GM12864 (cell line): ENCODE measurements at regions not wholly inside any gene's neighbourhood (a gene's known extent, or its start where the extent isn't known, plus 50 kb on each side); places are given as distances from the start of the nearest gene placed in this dataset.

Experiments
- DNase-seq: peaks from one replicate; pipeline ENCODE4 v3.0.0-alpha.2; 2011; ENCODE audit warnings: low read depth
- H3K4me3 ChIP-seq: 2 replicates; pipeline ENCODE4 v1.5.1; 2011; ENCODE audit warnings: mild to moderate bottlenecking, low read depth, low read length, control low read depth
- CTCF ChIP-seq: IDR thresholded peaks from 2 replicates; pipeline ENCODE4 v1.5.1; 2011; ENCODE audit warnings: low read depth, mild to moderate bottlenecking, moderate library complexity, low read length, control low read depth, inconsistent platforms; ENCODE audit errors: missing control alignments

GRCh38 chr5:6937677-6938076 lies 224.4 kb downstream of the TENT4A start:
- TF ChIP-seq CTCF, result no peak
- H3K4me3 ChIP-seq, result no peak overlapping the region
- DNase-seq, result no peak

DNA sequence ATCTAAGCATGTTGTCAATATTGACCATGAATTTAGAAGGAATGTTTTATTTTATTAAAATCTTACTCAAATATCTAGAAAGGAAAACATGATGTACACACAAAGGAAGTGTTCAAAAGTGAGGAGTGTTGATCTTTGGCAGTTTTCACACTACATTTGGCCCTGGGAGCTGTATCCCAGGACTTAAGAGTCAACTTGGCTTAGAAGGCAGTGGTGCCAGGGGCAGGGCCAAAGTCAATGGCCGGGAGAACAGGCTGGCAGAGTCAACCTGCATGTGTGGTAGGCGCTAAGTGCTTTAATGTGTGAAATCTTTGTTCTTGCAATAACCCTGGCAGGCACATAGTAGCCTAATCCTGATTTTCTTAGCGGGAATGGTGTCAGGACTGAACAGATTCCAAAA lies 228.4 kb downstream of the TENT4A start:
- no peak for DNase-seq
- no peak for TF ChIP-seq CTCF
- no peak overlapping the region for H3K4me3 ChIP-seq

DNA sequence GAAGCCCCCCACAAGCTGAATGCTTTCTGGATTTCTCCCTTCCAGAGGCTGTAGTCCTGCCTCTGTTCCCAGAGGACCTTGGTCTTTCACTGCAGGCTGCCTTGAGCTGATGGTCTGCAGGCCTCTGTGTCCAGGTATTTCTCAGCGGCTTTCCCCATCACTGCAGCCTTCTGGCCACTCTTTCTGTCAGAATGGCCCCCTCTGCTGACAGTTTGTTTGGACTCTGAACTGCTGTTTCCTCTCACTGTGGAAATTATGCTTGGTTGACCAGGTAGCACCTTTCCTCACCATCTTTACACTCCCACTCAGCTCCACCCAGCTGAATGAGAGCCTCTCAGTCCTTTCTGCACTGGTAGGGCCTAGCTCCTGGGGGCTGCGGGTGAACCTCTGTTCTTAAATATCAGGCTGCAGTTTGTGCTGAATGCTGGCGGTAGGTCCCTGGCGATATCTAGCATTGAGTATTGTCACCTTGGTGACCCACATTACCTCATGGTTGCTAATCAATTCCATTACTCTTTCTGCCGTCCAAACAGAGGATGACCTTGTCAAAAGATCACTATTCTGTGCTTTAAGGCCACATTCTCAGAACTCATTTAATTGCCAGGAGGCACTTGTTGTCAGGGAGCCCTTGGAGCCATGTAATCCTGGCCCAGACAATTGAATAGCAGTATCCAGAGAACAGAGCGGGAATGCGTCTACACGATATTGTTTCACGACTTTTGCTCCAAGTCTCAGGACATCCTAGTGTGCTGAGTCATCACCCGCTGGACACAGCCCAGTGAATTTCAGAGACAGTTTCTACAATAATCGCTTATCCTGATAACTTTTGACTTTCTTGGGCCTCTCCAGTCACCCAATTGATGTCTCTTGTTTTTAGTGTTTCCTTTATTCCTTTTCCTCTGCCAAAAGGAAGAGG lies 230.2 kb downstream of the TENT4A start:
- no peak overlapping the region for H3K4me3 ChIP-seq
- TF ChIP-seq CTCF, result no peak
- no peak for DNase-seq

- no peak for TF ChIP-seq CTCF
- H3K4me3 ChIP-seq, result no peak overlapping the region
- no peak for DNase-seq
These were observed 235.3 kb downstream of the TENT4A start for GRCh38 chr5:6948562-6948961.

DNA sequence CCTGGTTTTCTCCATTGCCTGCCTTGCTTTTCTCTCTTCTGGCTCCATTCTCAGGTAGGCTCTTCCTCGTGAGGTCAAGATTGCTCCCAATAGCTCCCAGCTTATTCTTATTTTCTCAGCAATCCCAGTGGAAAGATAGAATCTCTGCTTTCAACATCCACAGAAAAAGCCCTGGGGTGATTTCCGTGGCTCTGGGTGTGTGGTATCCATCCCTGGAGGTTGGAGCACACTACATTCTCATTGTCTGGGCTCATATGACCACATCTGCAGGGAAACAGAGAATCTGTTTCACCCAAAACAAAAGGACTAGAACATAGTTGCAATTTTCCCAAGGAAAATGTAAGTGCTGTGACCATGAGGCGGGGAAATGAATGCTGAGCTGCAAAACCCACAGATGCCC lies 236.0 kb downstream of the TENT4A start:
- no peak overlapping the region for H3K4me3 ChIP-seq
- TF ChIP-seq CTCF, result no peak
- DNase-seq, result no peak

- no peak for DNase-seq
- H3K4me3 ChIP-seq, result no peak overlapping the region
- TF ChIP-seq CTCF, result no peak
These were observed 237.0 kb downstream of the TENT4A start for GRCh38 chr5:6950250-6950649.

DNA sequence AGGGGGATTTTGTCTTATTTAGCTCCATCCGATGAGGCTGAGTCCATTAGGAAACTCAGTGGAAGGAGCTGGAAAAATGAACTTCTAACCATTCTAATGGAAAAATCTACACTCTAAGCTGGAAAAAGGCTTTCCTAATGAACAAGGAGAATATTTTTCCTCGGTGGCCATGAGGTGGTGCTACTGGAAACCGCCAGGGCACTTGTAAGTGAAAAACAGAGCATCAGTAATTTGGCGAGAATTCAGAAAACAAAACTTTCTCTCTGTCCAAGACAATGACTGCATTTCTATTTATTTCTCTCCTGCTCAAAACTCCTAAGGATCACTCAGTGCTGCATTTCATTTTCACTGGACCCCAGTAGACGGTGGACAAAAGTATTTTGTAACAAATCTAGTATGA lies 237.6 kb downstream of the TENT4A start:
- H3K4me3 ChIP-seq, result no peak overlapping the region
- no peak for TF ChIP-seq CTCF
- DNase-seq, result no peak
